HL-60 (cell line): ENCODE measurements at regions not wholly inside any gene's neighbourhood (a gene's known extent, or its start where the extent isn't known, plus 50 kb on each side); places are given as distances from the start of the nearest gene placed in this dataset.

Experiments used
- DNase-seq, 2 experiments: peaks; one replicate each; pipeline ENCODE4 v3.0.0-alpha.2; 2010 to 2020; ENCODE audit warnings: low read depth in 1 of 2, low spot score in 1 of 2
- H3K27ac ChIP-seq: fragments of 250-450 bp; sonication (Bioruptor Pico); replicated peaks from 2 replicates; pipeline ENCODE4 v1.5.1; 2020; ENCODE audit warnings: mild to moderate bottlenecking, moderate library complexity
- H3K27me3 ChIP-seq: fragments of 250-450 bp; sonication (Bioruptor Pico); 2 replicates; pipeline ENCODE4 v1.5.1; 2021; ENCODE audit warnings: mild to moderate bottlenecking, moderate library complexity; ENCODE audit not compliant: insufficient read depth, poor library complexity, severe bottlenecking
- H3K4me3 ChIP-seq: replicated peaks from 2 replicates; pipeline ENCODE4 v1.5.1; 2011; ENCODE audit warnings: mild to moderate bottlenecking, control low read depth, low read length; ENCODE audit not compliant: insufficient read depth
- GABPA ChIP-seq: IDR thresholded peaks from 2 replicates; pipeline ENCODE4 v1.6.1; 2012; ENCODE audit warnings: low read depth
- POLR2AphosphoS5 ChIP-seq: IDR thresholded peaks from 2 replicates; pipeline ENCODE4 v1.6.1; 2012; ENCODE audit warnings: low read depth
- REST ChIP-seq: IDR thresholded peaks from 2 replicates; pipeline ENCODE4 v1.6.1; 2012; ENCODE audit warnings: low read depth; ENCODE audit not compliant: insufficient replicate concordance
- SPI1 ChIP-seq: IDR thresholded peaks from 2 replicates; pipeline ENCODE4 v1.6.1; 2012; ENCODE audit warnings: low read depth, mild to moderate bottlenecking, borderline replicate concordance
- TF ChIP-seq, protein P1 (sequence below): IDR thresholded peaks from one replicate; pipeline ENCODE4 v1.5.1; 2011; ENCODE audit warnings: low read length, control low read depth, inconsistent platforms; ENCODE audit not compliant: insufficient read depth

DNA sequence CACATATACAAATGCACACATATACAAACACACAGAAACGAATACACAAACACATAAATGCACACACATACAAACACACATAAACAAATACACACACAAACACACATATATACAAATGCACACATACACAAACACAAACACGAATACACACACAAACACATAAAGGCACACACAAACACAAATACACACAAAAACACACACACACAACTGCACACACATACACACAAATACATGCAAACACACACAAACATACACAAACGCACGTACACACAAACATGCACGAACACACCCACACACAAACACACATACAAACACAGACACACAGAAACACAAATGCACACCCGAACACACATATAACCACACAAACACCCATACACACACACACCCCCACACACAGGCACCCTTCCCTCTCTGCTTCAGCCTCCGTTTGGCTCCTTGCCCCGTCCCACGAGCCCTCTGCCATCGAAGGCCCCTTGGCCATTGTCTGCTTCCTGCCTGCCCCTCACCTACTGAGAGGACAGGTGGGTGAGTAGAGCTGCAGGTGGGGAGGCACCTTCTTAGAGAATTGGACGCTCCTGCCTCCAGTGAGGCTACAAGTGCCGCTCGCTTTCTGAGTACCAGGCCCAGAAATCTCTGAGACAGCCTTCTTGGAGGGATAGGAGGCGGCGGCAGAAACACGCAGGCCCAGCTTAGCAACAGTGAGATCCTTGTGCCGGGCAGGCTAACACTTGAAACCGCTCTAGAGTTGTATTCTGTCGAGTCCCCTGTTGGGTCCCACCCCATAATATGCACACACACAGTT, 331.2 kb downstream of the FOXL1 start:
- no peaks in the 10 kb centered on the region for H3K27me3 ChIP-seq
- DNase-seq, result no peak
- no peak overlapping the region for H3K4me3 ChIP-seq
- H3K27ac ChIP-seq, result no peak overlapping the region
- TF ChIP-seq REST, result no peak
- TF ChIP-seq, protein P1, sequence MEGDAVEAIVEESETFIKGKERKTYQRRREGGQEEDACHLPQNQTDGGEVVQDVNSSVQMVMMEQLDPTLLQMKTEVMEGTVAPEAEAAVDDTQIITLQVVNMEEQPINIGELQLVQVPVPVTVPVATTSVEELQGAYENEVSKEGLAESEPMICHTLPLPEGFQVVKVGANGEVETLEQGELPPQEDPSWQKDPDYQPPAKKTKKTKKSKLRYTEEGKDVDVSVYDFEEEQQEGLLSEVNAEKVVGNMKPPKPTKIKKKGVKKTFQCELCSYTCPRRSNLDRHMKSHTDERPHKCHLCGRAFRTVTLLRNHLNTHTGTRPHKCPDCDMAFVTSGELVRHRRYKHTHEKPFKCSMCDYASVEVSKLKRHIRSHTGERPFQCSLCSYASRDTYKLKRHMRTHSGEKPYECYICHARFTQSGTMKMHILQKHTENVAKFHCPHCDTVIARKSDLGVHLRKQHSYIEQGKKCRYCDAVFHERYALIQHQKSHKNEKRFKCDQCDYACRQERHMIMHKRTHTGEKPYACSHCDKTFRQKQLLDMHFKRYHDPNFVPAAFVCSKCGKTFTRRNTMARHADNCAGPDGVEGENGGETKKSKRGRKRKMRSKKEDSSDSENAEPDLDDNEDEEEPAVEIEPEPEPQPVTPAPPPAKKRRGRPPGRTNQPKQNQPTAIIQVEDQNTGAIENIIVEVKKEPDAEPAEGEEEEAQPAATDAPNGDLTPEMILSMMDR, result no peak
- TF ChIP-seq GABPA, result no peak

DNA sequence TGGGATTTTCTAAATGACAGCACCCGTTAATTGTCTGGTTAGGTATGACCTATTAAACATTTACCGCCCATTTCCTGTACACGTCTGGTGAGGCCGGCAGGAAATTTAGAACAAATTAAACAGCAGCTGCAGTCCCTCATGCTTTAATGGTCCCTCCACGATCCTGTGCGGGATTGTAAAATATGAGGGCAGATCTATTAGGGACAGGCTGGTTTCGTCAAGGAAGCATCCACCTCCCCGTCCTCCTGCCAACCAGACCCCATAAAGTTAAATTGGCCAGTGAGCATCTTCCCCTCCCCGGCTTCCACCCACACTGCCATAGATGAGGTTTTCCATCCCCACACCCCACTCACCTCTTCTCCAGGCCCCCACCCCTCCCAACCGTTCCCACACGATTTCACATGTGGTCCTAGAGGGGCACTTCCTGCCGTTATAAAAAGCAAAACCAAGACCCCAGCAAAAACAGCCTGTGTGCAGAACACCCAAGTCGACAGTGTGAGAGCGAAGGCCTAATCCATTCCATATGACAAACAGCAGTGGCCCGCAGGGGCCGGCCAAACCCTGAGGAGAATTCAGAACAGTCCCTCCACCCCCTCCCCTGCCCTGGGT, 331.9 kb downstream of the FOXL1 start:
- H3K27ac ChIP-seq, result no peak overlapping the region
- DNase-seq, result no peak

DNA sequence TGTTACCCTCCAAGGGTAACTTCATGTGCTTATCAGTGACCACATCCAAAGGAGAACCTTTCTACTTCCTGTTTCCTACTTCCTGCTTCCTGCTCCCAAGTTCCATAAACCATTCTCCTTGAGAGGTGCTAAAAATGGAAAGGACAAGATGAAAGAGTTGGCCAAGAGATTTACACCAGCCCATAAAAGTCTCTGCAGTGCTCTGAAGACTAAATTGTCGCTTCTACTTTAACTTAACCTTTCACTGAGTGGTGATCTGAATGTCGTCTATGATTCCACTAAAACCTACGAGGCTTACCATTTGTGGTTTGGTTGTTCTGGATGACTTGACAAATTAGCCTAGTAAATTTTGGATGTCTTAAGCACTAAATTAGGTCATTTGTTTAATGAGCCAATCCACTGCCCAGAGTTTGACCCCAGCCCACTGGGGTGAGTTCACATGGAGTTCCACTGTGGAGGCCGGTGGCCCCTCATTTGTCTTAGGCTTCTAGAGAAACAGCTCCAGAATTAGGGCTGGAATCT, 333.1 kb downstream of the FOXL1 start:
- no peak for DNase-seq
- Histone ChIP-seq H3K4me3 (no peak overlapping the region), H3K27me3 (no peaks in the 10 kb centered on the region), H3K27ac (no peak overlapping the region)
- TF ChIP-seq GABPA (no peak), POLR2AphosphoS5 (no peak), REST (no peak), SPI1 (no peak)
- TF ChIP-seq, protein P1, result no peak

More for the DNA sequence above, 331.9 kb downstream of the FOXL1 start:
- TF ChIP-seq SPI1, result no peak
- no peak overlapping the region for H3K4me3 ChIP-seq
- no peaks in the 10 kb centered on the region for H3K27me3 ChIP-seq

- no peak overlapping the region for H3K27ac ChIP-seq
- no peak overlapping the region for H3K4me3 ChIP-seq
- TF ChIP-seq POLR2AphosphoS5, result no peak
- TF ChIP-seq REST, result no peak
- TF ChIP-seq, protein P1, result no peak
- TF ChIP-seq GABPA, result no peak
- no peak for TF ChIP-seq SPI1
- H3K27me3 ChIP-seq, result no peaks in the 10 kb centered on the region
- DNase-seq, result no peak
Measured at GRCh38 chr16:86913886-86914285, 335.5 kb downstream of the FOXL1 start.
